GM18499 (cell line): ENCODE measurements at regions not wholly inside any gene's neighbourhood (a gene's known extent, or its start where the extent isn't known, plus 50 kb on each side); places are given as distances from the start of the nearest gene placed in this dataset.

ENCODE experiments used
- ATAC-seq: cut with Tn5 transposase; IDR thresholded peaks from one replicate; pipeline ENCODE4 v1.9.1; 2021; ENCODE audit warnings: moderate number of reproducible peaks; ENCODE audit not compliant: insufficient read depth, unreplicated experiment

GRCh38 chr9:87816036-87816435, 66.6 kb upstream of the SPATA31E1 start:
- no peak for ATAC-seq

DNA sequence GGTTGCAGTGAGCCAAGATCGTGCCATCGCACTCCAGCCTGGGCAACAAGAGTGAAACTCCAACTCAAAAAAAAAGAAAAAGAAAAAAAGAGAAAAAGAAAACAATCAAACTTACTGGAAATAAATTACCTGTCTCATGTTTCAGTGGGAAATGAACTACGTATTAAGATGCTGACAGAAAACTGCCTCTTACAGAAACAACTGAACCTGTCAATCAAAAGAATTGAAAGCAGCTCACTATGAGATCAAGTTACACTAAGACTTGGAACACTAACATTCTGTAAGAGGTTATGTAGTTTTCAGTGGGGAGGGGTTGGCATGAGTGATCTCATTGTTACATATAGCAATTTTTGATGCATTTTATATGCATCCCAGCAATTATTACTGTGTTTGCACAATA, 64.4 kb upstream of the SPATA31E1 start:
- no peak for ATAC-seq

DNA sequence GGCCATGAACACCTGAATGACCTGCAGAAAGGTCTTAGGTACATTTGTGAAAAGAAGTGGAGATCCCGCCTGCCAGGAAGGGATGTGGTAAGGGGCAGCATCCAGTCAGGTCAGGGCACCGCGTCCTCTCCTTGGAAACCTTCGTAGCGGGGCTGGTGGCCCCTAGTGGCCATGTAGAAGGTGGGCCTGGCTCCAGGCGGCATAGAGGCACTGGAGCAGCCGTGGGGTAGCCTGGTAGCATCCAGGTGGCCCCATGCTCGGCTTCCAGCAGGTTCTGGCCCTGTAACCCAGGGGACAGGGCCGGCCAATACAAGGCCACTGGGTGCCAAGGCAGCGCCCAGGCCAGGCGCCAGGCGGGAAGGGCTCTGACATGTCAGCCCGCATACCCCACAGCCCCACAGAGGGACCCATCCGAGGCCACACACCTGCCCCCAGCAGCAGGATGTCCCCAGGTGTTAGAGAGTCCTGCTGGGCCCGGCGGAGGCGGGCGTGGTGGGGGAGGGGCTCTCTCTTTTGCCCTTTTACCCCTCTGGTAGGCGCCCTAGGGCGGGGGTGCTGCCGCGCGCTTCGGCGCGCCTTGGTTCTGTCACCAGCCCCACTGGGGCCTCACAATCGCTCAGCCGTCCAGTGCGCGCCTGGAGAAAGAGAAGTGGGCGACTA, 58.3 kb upstream of the SPATA31E1 start:
- ATAC-seq: no peak

- ATAC-seq: no peak
Measured at GRCh38 chr9:87824886-87825285, 57.8 kb upstream of the SPATA31E1 start.

DNA sequence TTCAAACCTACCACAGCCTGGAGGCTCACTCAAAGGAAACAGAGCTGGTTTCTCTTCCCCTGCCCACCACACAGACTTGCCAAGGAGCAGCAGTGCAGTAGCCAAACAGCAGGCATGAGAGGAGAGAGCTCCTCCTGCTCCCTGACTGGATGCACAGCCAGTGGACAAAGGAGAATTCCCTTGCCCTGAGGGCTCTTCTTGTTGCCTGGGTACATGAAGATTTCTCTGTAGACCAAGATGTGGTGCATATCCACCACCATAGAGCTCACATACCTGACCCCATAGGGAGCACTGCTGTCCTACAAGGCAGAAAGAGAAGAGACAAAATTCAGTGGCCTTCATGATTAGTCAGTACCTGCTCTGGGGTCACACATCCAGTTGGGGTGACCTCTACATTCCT, 56.3 kb upstream of the SPATA31E1 start:
- no peak for ATAC-seq

GRCh38 chr9:87827341-87827740, 55.3 kb upstream of the SPATA31E1 start:
- no peak for ATAC-seq

- no peak for ATAC-seq
Measured at GRCh38 chr9:87829756-87830155, 52.9 kb upstream of the SPATA31E1 start.

DNA sequence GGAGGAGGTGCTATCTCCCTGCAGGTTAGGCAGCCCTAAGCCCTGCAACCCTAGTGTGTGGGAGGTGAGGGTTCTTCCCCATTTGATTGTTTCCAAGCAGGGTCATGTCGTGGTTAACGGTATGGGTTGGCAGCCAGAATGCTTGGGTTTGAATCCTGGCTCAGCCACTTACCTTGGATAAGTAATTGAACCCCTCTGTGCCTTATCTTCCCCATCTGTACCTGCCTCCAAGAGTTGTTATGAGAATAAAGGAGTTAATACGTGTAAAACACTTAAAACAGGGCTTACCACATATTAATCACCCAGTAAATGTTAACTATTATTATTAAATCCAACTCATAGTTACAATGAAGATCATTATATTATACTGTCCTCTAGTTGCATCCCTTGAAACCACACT, 52.2 kb upstream of the SPATA31E1 start:
- no peak for ATAC-seq

DNA sequence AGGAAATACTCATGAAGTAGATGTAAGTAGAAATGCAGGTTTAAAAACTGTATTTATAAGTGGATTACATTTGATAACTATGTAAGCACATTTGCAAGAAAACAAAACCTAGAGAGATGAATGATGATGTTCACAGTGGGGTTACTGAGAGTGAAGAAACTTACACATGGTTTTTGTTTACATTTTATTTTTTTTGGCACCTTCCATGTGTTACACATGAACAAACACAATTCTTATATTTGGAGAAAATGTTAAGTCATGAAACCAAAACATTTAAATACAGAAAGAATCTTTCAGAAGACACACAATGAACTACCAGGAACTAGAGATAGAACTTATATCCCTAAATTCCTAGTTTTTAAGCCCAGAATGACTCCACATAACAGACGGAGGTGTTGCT, 51.5 kb upstream of the SPATA31E1 start:
- no peak for ATAC-seq
